HG03354 (cell line): ENCODE measurements at regions not wholly inside any gene's neighbourhood (a gene's known extent, or its start where the extent isn't known, plus 50 kb on each side); places are given as distances from the start of the nearest gene placed in this dataset.
"Not testable (repeated sequence)": the region's sequence is repeated elsewhere in the genome, so short reads cannot be mapped to it uniquely, and the experiment has no call there.

Source experiments
- ATAC-seq: cut with Tn5 transposase; IDR thresholded peaks from one replicate; pipeline ENCODE4 v1.9.1; 2021; ENCODE audit warnings: mild to moderate bottlenecking; ENCODE audit not compliant: unreplicated experiment, poor library complexity, severe bottlenecking

DNA sequence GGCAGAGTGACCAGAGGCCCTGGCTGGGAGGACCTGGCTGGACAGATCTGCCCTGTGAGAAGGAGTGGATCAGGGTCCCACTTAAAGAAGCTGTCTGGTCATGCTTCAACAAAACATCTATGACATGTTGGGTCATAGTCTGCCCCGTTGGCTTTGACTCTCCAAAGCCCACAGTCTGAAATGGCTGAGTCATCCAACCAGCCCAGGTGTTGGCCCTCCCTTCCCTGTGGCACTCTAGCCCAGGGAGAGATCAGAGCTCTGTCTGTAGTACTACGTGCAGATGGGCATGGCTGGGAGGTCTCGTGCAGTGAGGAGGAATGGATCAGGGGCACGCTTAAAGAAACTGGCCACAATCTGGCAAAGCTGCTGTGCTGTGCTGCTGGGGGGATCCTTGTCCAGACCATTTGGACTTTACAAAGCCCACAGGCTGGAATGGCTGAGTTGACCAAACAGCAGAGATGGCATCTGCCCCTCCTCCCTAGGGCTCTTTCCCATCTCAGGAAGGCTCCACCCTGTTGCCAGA, 206.1 kb downstream of the TUSC1 start:
- no peak for ATAC-seq

DNA sequence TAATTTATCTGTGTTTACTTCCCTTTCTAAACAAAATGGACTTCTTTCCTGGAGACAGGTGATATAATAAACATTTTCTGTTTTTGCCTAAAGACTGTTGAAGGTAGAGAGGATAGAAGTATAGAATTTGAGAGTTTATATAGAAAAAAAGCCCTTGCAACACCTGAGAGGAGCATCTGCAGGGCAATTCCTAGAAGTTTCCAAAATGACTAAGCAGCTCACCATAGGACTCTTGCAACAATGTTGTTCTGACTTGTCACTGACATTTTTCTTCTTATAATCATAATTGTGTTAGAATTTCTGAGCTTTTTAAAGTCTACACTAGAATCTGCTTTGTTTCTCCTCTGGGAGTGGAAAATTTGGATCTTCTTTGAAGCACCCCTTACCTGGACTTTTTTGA, 216.8 kb downstream of the TUSC1 start:
- ATAC-seq, result no peak

DNA sequence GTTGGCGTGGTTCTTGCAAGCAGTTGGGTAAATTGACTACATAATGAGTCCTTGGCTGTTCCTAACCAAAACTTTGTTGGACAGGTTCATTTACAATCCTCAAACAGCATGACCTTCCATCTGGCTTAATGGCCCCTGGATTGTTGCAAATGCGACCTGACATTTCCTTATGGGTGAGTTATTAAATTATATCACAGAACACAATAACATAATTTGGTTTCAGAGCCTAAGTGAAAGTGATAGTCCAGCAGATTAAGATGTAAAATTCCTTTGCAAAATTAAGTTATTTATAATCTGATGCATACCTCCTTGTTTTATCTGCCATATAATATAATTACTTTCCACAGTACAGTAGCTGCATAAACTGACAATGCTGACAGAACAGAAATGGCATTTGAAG, 224.4 kb downstream of the TUSC1 start:
- ATAC-seq, result no peak

DNA sequence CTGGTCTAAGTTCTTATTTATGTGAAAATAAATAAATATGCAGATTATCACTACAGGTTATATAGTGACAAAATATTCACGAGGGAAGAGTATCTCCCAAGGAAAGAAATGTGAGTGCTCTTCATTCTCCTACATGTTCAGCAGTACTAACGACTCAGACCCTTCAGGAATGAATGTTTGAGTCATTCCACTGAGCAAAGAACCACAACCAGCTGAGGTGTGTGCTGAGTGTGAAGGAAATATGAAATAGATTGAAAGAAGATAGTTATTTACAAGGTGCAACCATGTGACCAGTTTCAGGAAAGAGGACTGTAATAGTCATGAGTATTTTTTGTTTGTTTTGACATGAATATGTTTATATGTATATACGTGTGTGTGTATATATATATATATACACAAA, 228.7 kb downstream of the TUSC1 start:
- no peak for ATAC-seq

DNA sequence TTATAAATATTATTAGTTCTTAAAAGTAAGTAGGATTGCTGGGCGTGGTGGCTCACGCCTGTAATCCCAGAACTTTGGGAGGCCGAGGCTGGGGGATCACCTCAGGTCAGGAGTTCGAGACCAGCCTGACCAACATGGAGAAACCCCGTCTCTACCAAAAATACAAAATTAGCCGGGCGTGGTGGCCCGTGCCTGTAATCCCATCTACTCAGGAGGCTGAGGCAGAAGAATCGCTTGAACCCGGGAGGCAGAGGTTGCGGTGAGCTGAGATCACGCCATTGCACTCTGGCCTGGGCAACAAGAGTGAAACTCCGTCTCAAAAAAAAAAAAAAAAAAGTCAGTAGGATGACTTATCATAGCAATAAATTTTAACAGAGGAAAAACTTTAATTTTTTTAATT, 232.5 kb downstream of the TUSC1 start:
- ATAC-seq, result not testable (repeated sequence)

DNA sequence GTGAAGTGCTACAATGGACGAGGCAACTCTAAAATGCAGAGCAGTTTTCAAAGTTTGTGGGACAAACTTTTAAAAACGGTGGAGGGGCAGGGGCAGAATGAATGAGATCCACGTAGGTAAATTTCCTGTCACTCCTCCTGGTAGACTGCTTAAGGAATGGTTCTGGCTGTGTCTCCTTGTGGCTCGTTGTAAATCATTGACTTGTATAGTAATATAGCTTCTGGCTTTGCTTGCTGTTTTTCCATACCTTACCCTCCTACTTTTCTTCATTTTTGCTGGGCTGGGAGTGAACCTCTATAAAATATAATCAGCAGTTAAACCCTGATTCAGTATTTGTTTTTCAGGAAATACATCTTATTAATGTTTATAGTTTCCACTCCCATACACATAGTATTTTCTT, 235.7 kb downstream of the TUSC1 start:
- no peak for ATAC-seq

DNA sequence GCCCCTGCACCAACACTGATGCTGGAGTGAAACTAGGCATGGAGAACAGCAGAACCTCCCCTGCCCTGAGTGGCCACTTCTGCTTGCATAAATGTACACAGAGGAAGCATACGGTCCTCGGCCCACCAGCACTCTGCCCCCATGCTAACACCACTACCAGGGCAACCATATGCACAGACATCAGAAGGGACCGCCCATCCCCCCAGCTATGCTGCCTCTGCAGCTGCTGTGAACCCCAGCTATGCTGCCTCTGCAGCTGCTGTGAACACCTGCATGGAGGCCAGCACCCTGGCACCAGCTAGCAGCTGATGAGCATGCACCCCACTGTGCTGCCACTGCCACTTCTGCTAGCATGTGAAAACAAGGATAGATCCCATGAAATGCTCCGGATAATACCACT, 250.3 kb downstream of the TUSC1 start:
- no peak for ATAC-seq

DNA sequence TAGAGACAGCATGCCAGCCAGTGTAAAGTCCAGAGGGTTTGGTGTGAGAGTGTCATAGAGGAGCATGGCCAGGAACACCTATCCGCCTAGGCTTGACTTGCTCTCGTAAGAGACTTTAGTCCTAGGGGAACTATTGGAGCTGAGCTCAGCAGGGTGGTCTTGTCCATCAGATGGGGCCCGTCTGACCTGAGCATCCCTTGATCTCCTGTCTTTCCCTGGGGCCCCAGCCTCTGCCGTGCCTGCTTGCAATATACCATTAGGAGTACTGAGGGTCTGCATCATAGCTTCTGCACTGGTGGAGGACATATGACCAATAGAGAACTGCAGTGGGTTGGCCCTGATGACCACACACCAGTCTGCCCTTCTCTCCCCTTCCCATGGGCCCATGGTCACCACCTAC, 251.0 kb downstream of the TUSC1 start:
- no peak for ATAC-seq

DNA sequence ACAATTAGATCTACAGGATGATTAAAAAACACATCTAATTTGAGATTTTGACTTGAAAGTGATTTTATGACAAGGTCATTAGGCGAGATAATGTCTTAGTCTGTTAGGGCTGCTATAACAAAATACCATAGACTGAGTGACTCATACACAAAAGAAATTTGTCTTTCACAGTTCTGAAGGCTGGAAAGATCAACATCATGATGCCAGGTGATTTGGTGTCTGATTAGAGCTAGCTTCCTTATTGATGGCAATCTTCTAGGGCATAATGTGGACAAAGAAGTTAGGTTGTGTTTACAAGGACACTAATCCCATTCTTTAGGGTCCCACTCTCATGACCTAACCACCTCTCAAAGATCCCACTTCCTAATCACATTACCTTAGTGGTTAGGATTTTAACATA, 256.7 kb downstream of the TUSC1 start:
- ATAC-seq, result no peak

GRCh38 chr9:25418974-25419373, 259.3 kb downstream of the TUSC1 start:
- ATAC-seq, result no peak

GRCh38 chr9:25415718-25416117, 262.5 kb downstream of the TUSC1 start:
- ATAC-seq, result no peak

- ATAC-seq, result no peak
These were observed 265.6 kb downstream of the TUSC1 start for GRCh38 chr9:25412646-25413045.

GRCh38 chr9:25397746-25398145, 280.5 kb downstream of the TUSC1 start:
- ATAC-seq, result no peak

DNA sequence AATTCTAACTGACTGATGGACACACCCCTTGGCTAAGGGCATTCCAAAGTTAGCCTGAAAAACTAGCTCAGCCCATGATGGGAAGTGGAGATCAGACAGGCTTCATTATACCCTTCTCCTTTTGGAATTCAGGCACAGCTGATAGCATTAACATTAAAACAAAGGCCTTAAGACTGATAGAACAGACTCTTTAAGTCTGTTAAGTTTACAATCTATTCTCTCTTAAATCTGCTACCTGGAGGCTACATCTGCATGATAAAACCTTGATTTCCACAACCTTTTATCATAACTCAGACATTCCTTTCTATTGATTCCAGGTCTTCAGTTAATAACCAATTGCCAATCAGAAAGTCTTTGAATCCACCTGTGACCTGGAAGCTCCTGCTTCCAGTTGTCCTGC, 281.4 kb downstream of the TUSC1 start:
- ATAC-seq, result no peak

- no peak for ATAC-seq
These were observed 297.1 kb downstream of the TUSC1 start for GRCh38 chr9:25381141-25381540.

GRCh38 chr9:25377039-25377438, 301.2 kb downstream of the TUSC1 start:
- ATAC-seq, result no peak

DNA sequence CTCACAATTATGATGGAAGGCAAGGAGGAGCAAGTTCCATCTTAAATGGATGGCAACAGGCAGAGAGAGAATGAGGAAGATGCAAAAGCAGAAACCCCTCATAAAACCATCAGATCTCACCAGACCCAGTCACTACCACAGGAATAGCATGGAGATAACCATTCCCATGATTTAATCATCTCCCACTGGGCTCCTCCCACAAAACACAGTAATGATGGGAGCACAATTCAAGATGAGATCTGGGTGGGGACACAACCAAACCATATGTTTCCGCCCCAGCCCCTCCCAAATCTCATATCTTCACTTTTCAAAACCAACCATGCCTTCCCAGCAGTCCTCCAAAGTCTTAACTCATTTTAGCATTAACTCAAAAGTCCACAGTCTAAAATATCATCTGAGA, 304.0 kb downstream of the TUSC1 start:
- ATAC-seq, result no peak

- no peak for ATAC-seq
These were observed 311.3 kb downstream of the TUSC1 start for GRCh38 chr9:25366906-25367305.

DNA sequence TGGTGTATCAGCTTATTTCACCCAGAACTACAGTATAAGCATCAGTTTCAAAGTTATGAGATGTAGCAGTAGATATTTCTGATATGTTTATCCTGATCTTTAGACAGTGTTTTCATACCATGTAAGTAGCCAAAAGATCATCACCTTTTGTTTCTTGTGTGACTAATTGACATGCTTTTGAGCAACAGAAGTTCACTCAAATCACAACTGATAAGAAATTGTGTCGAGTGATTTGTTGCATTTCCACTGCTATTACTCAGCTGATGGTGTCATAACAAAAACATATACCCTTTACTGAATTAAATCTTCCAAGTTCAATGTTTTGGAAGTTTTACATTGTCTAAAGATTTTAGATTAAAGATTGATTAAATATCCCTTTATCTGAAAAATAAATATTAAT, 324.5 kb downstream of the TUSC1 start:
- ATAC-seq, result no peak

DNA sequence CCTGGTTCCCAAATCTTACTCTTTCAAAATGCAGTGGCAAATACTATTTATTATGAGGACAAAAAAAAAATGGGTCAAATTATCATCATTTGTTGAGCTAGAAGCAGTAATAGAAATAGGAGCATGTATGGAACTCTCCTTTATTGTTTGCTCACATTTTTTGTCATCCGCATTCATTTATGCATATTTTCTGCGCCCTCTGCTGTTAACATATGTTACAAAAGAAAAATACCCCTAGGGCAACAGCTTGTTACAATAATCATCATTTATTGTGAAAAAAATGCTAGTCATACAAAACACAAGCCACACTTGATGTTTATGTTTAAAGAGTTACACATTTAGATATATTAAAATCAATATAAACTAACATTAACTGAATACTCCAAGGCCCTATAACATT, 328.2 kb downstream of the TUSC1 start:
- no peak for ATAC-seq

GRCh38 chr9:25322142-25322541, 356.1 kb downstream of the TUSC1 start:
- ATAC-seq, result no peak

DNA sequence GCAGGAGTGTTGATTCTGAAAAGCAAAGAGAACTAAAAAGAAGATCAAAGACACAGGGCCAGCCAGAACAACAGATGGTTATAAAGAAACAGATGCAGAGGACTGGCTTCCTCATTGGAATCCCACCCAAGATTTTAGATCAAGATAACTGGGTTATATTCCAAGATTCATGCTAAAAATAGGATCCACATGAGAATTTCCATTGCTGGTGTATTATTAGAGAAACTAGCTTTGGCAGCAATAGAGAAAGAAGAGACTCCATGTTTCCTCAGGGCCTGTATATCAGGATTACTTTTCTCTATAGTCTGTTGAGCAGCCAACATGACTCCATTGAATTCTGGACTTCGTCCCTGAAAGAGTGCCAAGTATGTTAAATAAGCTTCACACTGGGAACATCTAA, 367.3 kb downstream of the TUSC1 start:
- no peak for ATAC-seq

DNA sequence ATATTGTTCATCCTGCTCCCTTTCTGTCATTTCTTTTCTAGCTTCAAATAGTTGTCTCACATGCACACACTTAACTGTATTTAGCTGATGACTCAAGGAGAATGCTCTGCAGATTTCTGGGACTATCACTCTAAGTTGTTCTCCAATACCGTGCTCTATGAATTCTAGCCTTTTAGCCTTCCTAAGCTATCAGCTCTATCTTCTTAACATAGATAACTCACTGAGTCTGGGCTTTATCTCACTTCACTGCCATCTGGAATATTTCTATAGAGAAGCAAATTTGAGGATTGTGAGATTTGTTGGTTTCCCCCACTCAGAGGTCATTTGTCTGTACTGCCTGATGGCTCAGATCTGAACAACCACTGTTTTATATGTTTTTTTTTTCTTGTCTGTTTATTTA, 369.7 kb downstream of the TUSC1 start:
- no peak for ATAC-seq
